Skin epidermis (tissue), 12 donors: ENCODE measurements at regions not wholly inside any gene's neighbourhood (a gene's known extent, or its start where the extent isn't known, plus 50 kb on each side); places are given as distances from the start of the nearest gene placed in this dataset.
"Not testable (repeated sequence)": the region's sequence is repeated elsewhere in the genome, so short reads cannot be mapped to it uniquely, and the experiment has no call there.

Experiments used
- H3K27ac ChIP-seq, 21 experiments: fragments of 200-600 bp; sonication (generic) in 11 of 21; one replicate each; pipeline ENCODE4 v1.5.0; 2020; ENCODE audit warnings: mild to moderate bottlenecking in 3 of 21, inconsistent platforms in 2 of 21, moderate library complexity in 2 of 21
- H3K4me3 ChIP-seq, 7 experiments: fragments of 200-600 bp; sonication (generic) in 2 of 7; one replicate each; pipeline ENCODE4 v1.5.0; 2020; ENCODE audit warnings: inconsistent platforms in 2 of 7, mild to moderate bottlenecking in 2 of 7, moderate library complexity in 1 of 7

- H3K27ac ChIP-seq = no peak overlapping the region
These were observed 768.3 kb downstream of the RAPGEF2 start for GRCh38 chr4:159871141-159871540.

GRCh38 chr4:159881158-159881557, 778.3 kb downstream of the RAPGEF2 start:
- H3K27ac ChIP-seq = no peak overlapping the region
- H3K4me3 ChIP-seq = no peak overlapping the region

More at GRCh38 chr4:159871141-159871540, 768.3 kb downstream of the RAPGEF2 start:
- no peak overlapping the region for H3K4me3 ChIP-seq

GRCh38 chr4:159884989-159885388, 782.1 kb downstream of the RAPGEF2 start:
- H3K4me3 ChIP-seq = no peak overlapping the region
- no peak overlapping the region for H3K27ac ChIP-seq

- H3K27ac ChIP-seq = no peak overlapping the region
These were observed 796.7 kb downstream of the RAPGEF2 start for GRCh38 chr4:159899596-159899995.

GRCh38 chr4:159900562-159900961, 797.7 kb downstream of the RAPGEF2 start:
- Histone ChIP-seq H3K4me3 (no peak overlapping the region), H3K27ac (no peak overlapping the region)

More at GRCh38 chr4:159899596-159899995, 796.7 kb downstream of the RAPGEF2 start:
- H3K4me3 ChIP-seq = no peak overlapping the region

- H3K4me3 ChIP-seq = no peak overlapping the region
- H3K27ac ChIP-seq = no peak overlapping the region
These were observed 799.8 kb downstream of the RAPGEF2 start for GRCh38 chr4:159902648-159903047.

GRCh38 chr4:159904906-159905305, 802.0 kb downstream of the RAPGEF2 start:
- H3K4me3 ChIP-seq = no peak overlapping the region
- no peak overlapping the region for H3K27ac ChIP-seq

GRCh38 chr4:159906051-159906450, 803.2 kb downstream of the RAPGEF2 start:
- Histone ChIP-seq H3K27ac (no peak overlapping the region), H3K4me3 (no peak overlapping the region)

GRCh38 chr4:159906517-159906916, 803.6 kb downstream of the RAPGEF2 start:
- H3K27ac ChIP-seq = no peak overlapping the region
- H3K4me3 ChIP-seq = no peak overlapping the region

GRCh38 chr4:159910721-159911120, 807.8 kb downstream of the RAPGEF2 start:
- H3K4me3 ChIP-seq = no peak overlapping the region
- H3K27ac ChIP-seq = no peak overlapping the region

GRCh38 chr4:159922119-159922518, 819.2 kb downstream of the RAPGEF2 start:
- Histone ChIP-seq H3K4me3 (no peak overlapping the region), H3K27ac (no peak overlapping the region)

GRCh38 chr4:159925770-159926169, 822.9 kb downstream of the RAPGEF2 start:
- Histone ChIP-seq H3K27ac (no peak overlapping the region), H3K4me3 (no peak overlapping the region)

- no peak overlapping the region for H3K27ac ChIP-seq
- H3K4me3 ChIP-seq = no peak overlapping the region
These were observed 824.0 kb downstream of the RAPGEF2 start for GRCh38 chr4:159926871-159927270.

GRCh38 chr4:159927781-159928180, 824.9 kb downstream of the RAPGEF2 start:
- no peak overlapping the region for H3K27ac ChIP-seq
- H3K4me3 ChIP-seq = no peak overlapping the region

- H3K4me3 ChIP-seq, H3K27ac ChIP-seq: not testable (repeated sequence)
These were observed 831.7 kb downstream of the RAPGEF2 start for GRCh38 chr4:159934602-159935001.

GRCh38 chr4:159937595-159937994, 834.7 kb downstream of the RAPGEF2 start:
- H3K4me3 ChIP-seq = no peak overlapping the region
- H3K27ac ChIP-seq = no peak overlapping the region

- H3K4me3 ChIP-seq, H3K27ac ChIP-seq: not testable (repeated sequence)
These were observed 836.8 kb downstream of the RAPGEF2 start for GRCh38 chr4:159939681-159940080.

- Histone ChIP-seq H3K27ac (no peak overlapping the region), H3K4me3 (no peak overlapping the region)
These were observed 838.2 kb downstream of the RAPGEF2 start for GRCh38 chr4:159941076-159941475.

- Histone ChIP-seq H3K4me3 (no peak overlapping the region), H3K27ac (no peak overlapping the region)
These were observed 841.6 kb downstream of the RAPGEF2 start for GRCh38 chr4:159944477-159944876.

GRCh38 chr4:159946983-159947615, 844.2 kb downstream of the RAPGEF2 start:
- H3K4me3 ChIP-seq = no peak overlapping the region
- no peak overlapping the region for H3K27ac ChIP-seq

- Histone ChIP-seq H3K4me3 (no peak overlapping the region), H3K27ac (no peak overlapping the region)
These were observed 847.8 kb downstream of the RAPGEF2 start for GRCh38 chr4:159950707-159951106.

- Histone ChIP-seq H3K27ac (no peak overlapping the region), H3K4me3 (no peak overlapping the region)
These were observed 863.9 kb downstream of the RAPGEF2 start for GRCh38 chr4:159966746-159967145.
